A673 (cell line): ENCODE measurements at regions not wholly inside any gene's neighbourhood (a gene's known extent, or its start where the extent isn't known, plus 50 kb on each side); places are given as distances from the start of the nearest gene placed in this dataset.

ENCODE experiments used
- BruUV-seq: library from RNA; stranded (reverse); fragments of 400-500 nt; replicated peaks from 2 replicates; lab custom pipeline; 2021; lab: Mats Ljungman, UMichigan
- CTCF ChIA-PET: fragments of 300-600 bp; sonication (Branson Sonifier 250); formaldehyde crosslinking; loops from one replicate; lab custom pipeline; 2022; ENCODE audit warnings: antibody characterized with exemption; lab: Charles Lee
- POLR2A ChIA-PET: fragments of 300-600 bp; sonication (Branson Sonifier 250); formaldehyde crosslinking; loops from one replicate; lab custom pipeline; 2022; ENCODE audit warnings: antibody characterized with exemption; ENCODE audit not compliant: low non-redundant PET; lab: Charles Lee
- DNase-seq: peaks from one replicate; pipeline ENCODE4 v3.0.0-alpha.2; 2015; ENCODE audit warnings: low spot score
- H3K27ac ChIP-seq: fragments of 200-600 bp; sonication (generic); 2 replicates; pipeline ENCODE4 v1.5.1; 2016; ENCODE audit warnings: mixed run types, low read depth, mild to moderate bottlenecking, mixed read lengths, antibody characterized with exemption, low read length; ENCODE audit not compliant: poor library complexity, severe bottlenecking
- H3K27me3 ChIP-seq: fragments of 200-600 bp; sonication (generic); replicated peaks from 2 replicates; pipeline ENCODE4 v1.6.1; 2017; ENCODE audit warnings: mixed run types, low read depth, mild to moderate bottlenecking, mixed read lengths, antibody characterized with exemption, low read length; ENCODE audit not compliant: insufficient read depth, poor library complexity
- H3K36me3 ChIP-seq: fragments of 200-600 bp; sonication (generic); 2 replicates; pipeline ENCODE4 v1.6.1; 2016; ENCODE audit warnings: mixed run types, mild to moderate bottlenecking, mixed read lengths, antibody characterized with exemption, low read length; ENCODE audit not compliant: insufficient read depth, poor library complexity, severe bottlenecking
- H3K4me1 ChIP-seq: fragments of 200-600 bp; sonication (generic); 2 replicates; pipeline ENCODE4 v1.6.1; 2017; ENCODE audit warnings: mixed run types, mild to moderate bottlenecking, mixed read lengths, antibody characterized with exemption, low read length; ENCODE audit not compliant: insufficient read depth, poor library complexity, severe bottlenecking
- H3K4me3 ChIP-seq: fragments of 200-600 bp; sonication (generic); 2 replicates; pipeline ENCODE4 v1.5.1; 2016; ENCODE audit warnings: low read depth, mixed run types, mild to moderate bottlenecking, mixed read lengths, low read length; ENCODE audit not compliant: poor library complexity, severe bottlenecking
- H3K9me3 ChIP-seq: fragments of 200-600 bp; sonication (generic); 2 replicates; pipeline ENCODE4 v1.6.1; 2016; ENCODE audit warnings: mixed run types, low read depth, mild to moderate bottlenecking, mixed read lengths, antibody characterized with exemption, low read length; ENCODE audit not compliant: poor library complexity, severe bottlenecking
- CTCF ChIP-seq: fragments of 300-800, 200-600 bp; sonication (generic); conservative IDR thresholded peaks from 2 replicates; pipeline ENCODE4 v1.5.1; 2017; ENCODE audit warnings: low read depth, mild to moderate bottlenecking, antibody characterized with exemption, low read length, moderate library complexity, mixed read lengths
- EZH2 ChIP-seq: fragments of 200-600 bp; sonication (generic); IDR thresholded peaks from 2 replicates; pipeline ENCODE4 v1.6.1; 2017; ENCODE audit warnings: borderline replicate concordance, low read depth, mild to moderate bottlenecking, mixed read lengths, antibody characterized with exemption, low read length; ENCODE audit not compliant: poor library complexity, severe bottlenecking
- intact Hi-C: fragments of 100-400 bp; cut with micrococcal nuclease; formaldehyde crosslinking; loops from one replicate; pipeline ENCODE4 v1.10.0; 2022; ENCODE audit not compliant: unreplicated experiment

DNA sequence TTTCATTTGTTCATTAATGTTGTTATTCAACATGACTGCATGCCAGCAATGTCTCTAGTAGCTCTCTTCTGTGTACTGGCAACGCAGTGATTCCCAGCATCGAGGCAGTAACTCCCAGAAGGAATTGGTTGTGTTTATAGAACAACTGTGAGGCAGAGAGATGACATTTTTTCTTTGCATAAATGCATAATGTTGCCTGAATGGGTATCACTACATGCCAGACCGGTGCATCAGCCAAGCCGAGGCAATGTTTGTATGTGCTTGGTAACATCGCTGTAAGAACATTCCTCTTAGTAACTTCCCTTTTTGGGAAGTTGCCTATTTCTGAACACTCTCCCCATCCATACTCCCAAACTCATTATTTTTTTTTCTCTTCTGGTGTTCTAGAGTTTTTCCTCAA, 182.9 kb downstream of the HTR7 start:
- POLR2A ChIA-PET: no interaction called here
- no peak overlapping the region for H3K4me3 ChIP-seq
- no peak for DNase-seq
- H3K4me1 ChIP-seq: no peaks in the 10 kb centered on the region
- TF ChIP-seq CTCF: no peak
- TF ChIP-seq EZH2: no peak
- no peaks in the 10 kb centered on the region for H3K36me3 ChIP-seq
- H3K27ac ChIP-seq: no peak overlapping the region
- no peaks in the 10 kb centered on the region for H3K9me3 ChIP-seq
- H3K27me3 ChIP-seq: peaks cover 23% of the 10 kb centered on the region
- CTCF ChIA-PET: no interaction called here
- no TSS peak for BruUV-seq
- intact Hi-C loops: no loop called here

DNA sequence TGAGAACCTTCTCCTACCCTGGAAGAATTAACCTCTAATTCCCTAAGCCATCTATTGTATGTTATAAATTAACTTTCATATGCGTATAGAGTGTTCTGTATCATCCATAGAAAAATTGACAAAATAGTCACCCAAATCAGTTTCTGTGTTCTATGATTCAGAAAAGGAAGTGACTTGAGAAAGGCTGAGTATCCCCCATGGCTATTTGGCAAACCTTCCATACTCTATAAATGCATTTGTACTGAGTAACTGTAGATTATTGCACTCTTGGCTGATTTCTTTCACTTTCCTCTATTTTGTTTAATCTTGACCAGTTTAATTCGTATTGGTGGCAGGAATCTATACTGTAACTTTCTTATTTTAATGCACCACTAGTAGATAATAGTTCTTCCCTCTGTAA, 182.2 kb downstream of the HTR7 start:
- ChIA-PET CTCF (no interaction called here), POLR2A (no interaction called here)
- Histone ChIP-seq H3K36me3 (no peaks in the 10 kb centered on the region), H3K4me1 (no peaks in the 10 kb centered on the region), H3K27me3 (peaks cover 30% of the 10 kb centered on the region), H3K9me3 (no peaks in the 10 kb centered on the region), H3K27ac (no peak overlapping the region), H3K4me3 (no peak overlapping the region)
- DNase-seq: no peak
- intact Hi-C loops: no loop called here
- no peak for TF ChIP-seq EZH2
- TF ChIP-seq CTCF: no peak
- no TSS peak for BruUV-seq
